ENCODE measurements at regions not wholly inside any gene's neighbourhood (a gene's known extent, or its start where the extent isn't known, plus 50 kb on each side); places are given as distances from the start of the nearest gene placed in this dataset.
"Not testable (repeated sequence)": the region's sequence is repeated elsewhere in the genome, so short reads cannot be mapped to it uniquely, and the experiment has no call there.

GRCh38 chr4:103948244-103949018 lies 228.6 kb upstream of the TACR3 start:
- H3K27ac ChIP-seq, result no peak overlapping the region
- no peak for ATAC-seq (ENCODE audit: insufficient number of reproducible peaks, low FRiP score, low read depth)

GRCh38 chr4:103947617-103948016 lies 227.8 kb upstream of the TACR3 start:
- H3K36me3 ChIP-seq, result no peaks in the 10 kb centered on the region
- DNase-seq (ENCODE audit: low spot score) (no peak), ATAC-seq (ENCODE audit: insufficient number of reproducible peaks, low FRiP score, low read depth) (no peak)
- H3K27ac ChIP-seq, result no peak overlapping the region
- no peaks in the 10 kb centered on the region for H3K9me3 ChIP-seq
- TF ChIP-seq CTCF (IDR thresholded peaks at IDR 0.05), result no peak
- no peaks in the 10 kb centered on the region for H3K27me3 ChIP-seq (replicated peaks; ENCODE audit: insufficient read depth)
- no peaks in the 10 kb centered on the region for H3K4me1 ChIP-seq (ENCODE audit: control insufficient read depth in 1 of 2, low read depth in 2 of 2)
- H3K4me3 ChIP-seq, result no peak overlapping the region

More at GRCh38 chr4:103948244-103949018, 228.6 kb upstream of the TACR3 start:
- Histone ChIP-seq H3K9me3 (no peaks in the 10 kb centered on the region), H3K27me3 (replicated peaks; ENCODE audit: insufficient read depth) (no peaks in the 10 kb centered on the region), H3K4me1 (ENCODE audit: control insufficient read depth in 1 of 2, low read depth in 2 of 2) (no peaks in the 10 kb centered on the region), H3K36me3 (no peaks in the 10 kb centered on the region), H3K4me3 (no peak overlapping the region)
- DNase-seq (ENCODE audit: low spot score), result no peak
- TF ChIP-seq CTCF (IDR thresholded peaks at IDR 0.05), result no peak

GRCh38 chr4:103946621-103947268 lies 227.0 kb upstream of the TACR3 start:
- not testable (repeated sequence) for H3K27ac ChIP-seq; H3K9me3 ChIP-seq; DNase-seq (ENCODE audit: low spot score); H3K27me3 ChIP-seq (replicated peaks; ENCODE audit: insufficient read depth); ATAC-seq (ENCODE audit: insufficient number of reproducible peaks, low FRiP score, low read depth); H3K4me1 ChIP-seq (ENCODE audit: control insufficient read depth in 1 of 2, low read depth in 2 of 2); H3K4me3 ChIP-seq; H3K36me3 ChIP-seq

GRCh38 chr4:103938488-103938887 lies 218.7 kb upstream of the TACR3 start:
- H3K36me3 ChIP-seq, result no peaks in the 10 kb centered on the region
- H3K9me3 ChIP-seq, result no peaks in the 10 kb centered on the region
- no peak for ATAC-seq (ENCODE audit: insufficient number of reproducible peaks, low FRiP score, low read depth)
- no peak for DNase-seq (ENCODE audit: low spot score)
- H3K4me3 ChIP-seq, result no peak overlapping the region
- no peaks in the 10 kb centered on the region for H3K4me1 ChIP-seq (ENCODE audit: control insufficient read depth in 1 of 2, low read depth in 2 of 2)
- H3K27me3 ChIP-seq (replicated peaks; ENCODE audit: insufficient read depth), result no peaks in the 10 kb centered on the region
- H3K27ac ChIP-seq, result no peak overlapping the region
- TF ChIP-seq CTCF (IDR thresholded peaks at IDR 0.05), result no peak

- Histone ChIP-seq H3K27ac (no peak overlapping the region), H3K27me3 (replicated peaks; ENCODE audit: insufficient read depth) (no peaks in the 10 kb centered on the region), H3K9me3 (no peaks in the 10 kb centered on the region), H3K4me1 (ENCODE audit: control insufficient read depth in 1 of 2, low read depth in 2 of 2) (no peaks in the 10 kb centered on the region), H3K4me3 (no peak overlapping the region), H3K36me3 (no peaks in the 10 kb centered on the region)
- ATAC-seq (ENCODE audit: insufficient number of reproducible peaks, low FRiP score, low read depth) (no peak), DNase-seq (ENCODE audit: low spot score) (no peak)
- no peak for TF ChIP-seq CTCF (IDR thresholded peaks at IDR 0.05)
These were observed 216.9 kb upstream of the TACR3 start for GRCh38 chr4:103936653-103937145.

Measured in thoracic aorta (tissue), 2 donors.